Mesodermal cell (in vitro differentiated cells): ENCODE measurements at regions not wholly inside any gene's neighbourhood (a gene's known extent, or its start where the extent isn't known, plus 50 kb on each side); places are given as distances from the start of the nearest gene placed in this dataset.

Experiments used
- H3K27ac ChIP-seq: 2 replicates; pipeline ENCODE4 v1.7.0; 2013; ENCODE audit warnings: mild to moderate bottlenecking, low read depth, low read length, moderate library complexity; ENCODE audit not compliant: severe bottlenecking
- H3K36me3 ChIP-seq: 2 replicates; pipeline ENCODE4 v1.7.1; 2013; ENCODE audit warnings: mild to moderate bottlenecking, low read length, moderate library complexity; ENCODE audit not compliant: control insufficient read depth, insufficient read depth
- H3K4me1 ChIP-seq: one replicate; pipeline ENCODE4 v1.7.1; 2013; ENCODE audit warnings: mild to moderate bottlenecking, low read length; ENCODE audit not compliant: insufficient read depth, control insufficient read depth, poor library complexity, severe bottlenecking
- H3K4me3 ChIP-seq: 2 replicates; pipeline ENCODE4 v1.7.0; 2013; ENCODE audit warnings: low read length, control low read depth, mild to moderate bottlenecking; ENCODE audit not compliant: insufficient read depth, poor library complexity, severe bottlenecking; ENCODE audit errors: extremely low read depth
- H3K9me3 ChIP-seq: 2 replicates; pipeline ENCODE4 v1.7.1; 2013; ENCODE audit warnings: mild to moderate bottlenecking, low read length, moderate library complexity; ENCODE audit not compliant: control insufficient read depth
- WGBS, 2 experiments: methylation state at CpG; one replicate each; pipeline ENCODE4 v1.1.5; 2013; ENCODE audit warnings: missing lambda C conversion rate in 2 of 2; ENCODE audit not compliant: insufficient coverage in 2 of 2; 5-methylcytosine and 5-hydroxymethylcytosine counted together

DNA sequence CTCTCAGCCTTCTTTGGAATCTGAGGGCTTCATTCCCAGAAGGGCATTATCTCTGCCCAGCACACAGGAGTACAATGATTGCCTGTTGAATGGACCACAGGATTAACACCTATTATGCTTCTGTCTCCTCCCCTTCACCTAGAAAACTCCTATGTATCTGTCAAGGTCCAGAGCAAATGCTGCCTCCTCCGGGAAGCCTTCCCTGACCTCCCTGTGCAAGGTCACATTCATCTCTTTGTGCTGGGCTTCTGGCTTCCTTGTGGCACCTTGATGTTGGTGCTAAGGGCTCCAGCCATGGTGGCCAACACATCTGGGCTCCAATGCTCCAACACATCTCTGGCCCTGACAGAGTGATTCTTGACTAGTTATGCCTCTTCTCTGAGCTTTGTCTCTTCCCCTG lies 49.9 kb upstream of the ATP2B2 start:
- Histone ChIP-seq H3K36me3 (no peaks in the 10 kb centered on the region), H3K4me3 (no peak overlapping the region), H3K27ac (no peak overlapping the region), H3K4me1 (no peaks in the 10 kb centered on the region), H3K9me3 (no peaks in the 10 kb centered on the region)
- 85 to 88% methylated on average over 1 of the region's 1 CpG for WGBS, 2 experiments

DNA sequence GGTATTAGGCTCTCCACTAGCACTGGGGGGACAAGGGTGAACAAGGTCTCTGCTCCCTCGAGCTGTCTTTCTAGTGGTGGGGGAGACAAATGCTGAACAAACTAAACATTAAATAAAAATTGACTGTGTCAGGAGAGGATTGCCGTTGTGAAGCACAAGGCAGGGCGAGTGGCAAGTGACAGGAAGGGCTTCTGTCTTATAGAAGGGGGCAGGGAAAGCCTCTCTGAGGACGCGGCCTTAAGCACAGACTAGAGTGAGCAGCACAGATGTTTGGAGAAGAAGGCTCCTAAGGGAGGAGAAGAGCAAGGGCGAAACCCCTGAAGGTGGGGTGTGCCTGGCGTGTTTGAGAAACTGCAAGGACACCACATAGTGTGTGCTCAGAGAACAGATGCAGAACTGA lies 50.9 kb upstream of the ATP2B2 start:
- H3K4me1 ChIP-seq: no peaks in the 10 kb centered on the region
- no peak overlapping the region for H3K4me3 ChIP-seq
- WGBS, 2 experiments: 85 to 93% methylated on average over 5 to 6 of the region's 7 CpGs
- H3K36me3 ChIP-seq: no peaks in the 10 kb centered on the region
- H3K27ac ChIP-seq: no peak overlapping the region
- H3K9me3 ChIP-seq: no peaks in the 10 kb centered on the region

DNA sequence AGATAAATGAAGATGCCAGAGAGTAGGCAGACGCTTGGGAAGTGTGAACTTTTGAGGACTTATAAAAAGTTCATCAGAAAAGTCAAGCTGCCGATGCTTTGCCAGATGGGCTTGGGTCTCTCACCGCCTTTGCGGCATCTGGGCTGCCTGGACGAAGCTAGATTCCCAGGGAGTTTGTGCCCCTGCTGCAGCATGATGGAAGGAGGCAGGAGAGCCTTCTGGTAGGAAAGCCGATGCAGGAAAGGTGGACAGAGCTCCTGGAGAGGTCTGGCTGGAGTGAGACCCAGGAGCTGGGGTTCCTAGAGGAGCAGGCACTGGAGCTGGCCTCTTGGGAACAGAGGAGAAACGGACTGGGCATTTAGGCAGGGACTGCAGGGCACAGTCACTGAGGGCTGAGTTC lies 51.9 kb upstream of the ATP2B2 start:
- H3K36me3 ChIP-seq: no peaks in the 10 kb centered on the region
- WGBS, 2 experiments: 85 to 99% methylated on average over 4 to 6 of the region's 7 CpGs

DNA sequence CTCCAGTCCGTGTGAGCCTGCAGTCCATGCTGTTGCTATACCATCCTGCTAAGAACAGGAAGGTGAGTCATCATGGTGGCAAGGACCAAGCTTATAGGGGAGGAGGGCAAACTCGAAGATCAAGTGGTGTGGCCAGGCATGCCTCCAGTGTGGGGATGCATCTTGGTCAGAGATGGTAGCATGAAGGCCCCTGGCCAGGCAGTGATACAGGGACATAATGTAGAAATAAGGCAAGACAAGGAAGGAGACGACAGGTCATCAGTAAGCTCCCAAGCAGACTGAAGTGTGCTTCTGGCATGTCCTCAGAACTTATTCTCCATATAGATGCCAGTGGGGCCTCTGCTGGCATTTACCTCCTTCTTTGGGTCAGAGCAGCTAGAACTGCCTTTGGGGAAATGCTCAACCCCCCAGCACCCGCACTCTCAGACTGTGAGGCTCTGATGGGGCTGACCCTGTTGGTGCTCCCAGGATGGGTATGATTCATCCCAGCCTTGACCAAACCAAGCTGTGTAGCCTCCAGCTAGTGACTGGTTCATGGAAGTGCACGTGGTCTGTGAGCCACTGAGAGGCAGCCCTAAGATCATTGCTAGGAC lies 52.5 kb upstream of the ATP2B2 start:
- 86 to 91% methylated on average over 5 of the region's 5 CpGs for WGBS, 2 experiments
- Histone ChIP-seq H3K27ac (no peak overlapping the region), H3K36me3 (no peaks in the 10 kb centered on the region), H3K9me3 (no peaks in the 10 kb centered on the region), H3K4me1 (no peaks in the 10 kb centered on the region), H3K4me3 (no peak overlapping the region)

More for the DNA sequence above, 51.9 kb upstream of the ATP2B2 start:
- H3K9me3 ChIP-seq: no peaks in the 10 kb centered on the region
- H3K4me3 ChIP-seq: no peak overlapping the region
- H3K27ac ChIP-seq: no peak overlapping the region
- no peaks in the 10 kb centered on the region for H3K4me1 ChIP-seq

DNA sequence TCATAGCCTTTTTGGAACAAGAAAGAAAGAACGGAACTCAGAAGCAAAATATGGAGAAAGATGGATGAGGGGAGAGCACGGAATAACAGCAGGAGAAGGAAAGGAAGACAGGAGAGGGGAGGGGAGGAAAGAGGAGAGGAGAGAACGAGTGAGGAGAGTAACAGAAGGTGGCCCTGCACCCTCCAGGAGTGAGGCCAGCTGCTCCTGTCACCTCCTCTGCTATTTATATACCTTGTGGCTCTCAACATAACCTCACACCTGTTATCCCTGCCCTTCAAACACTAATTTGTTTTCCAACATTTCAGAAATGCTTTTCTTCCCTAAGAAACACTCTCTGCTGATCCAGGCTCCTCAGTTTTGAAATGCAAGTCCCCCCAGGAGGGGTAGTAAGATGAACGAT lies 53.4 kb upstream of the ATP2B2 start:
- Histone ChIP-seq H3K4me3 (no peak overlapping the region), H3K9me3 (no peaks in the 10 kb centered on the region), H3K27ac (no peak overlapping the region), H3K36me3 (no peaks in the 10 kb centered on the region), H3K4me1 (no peaks in the 10 kb centered on the region)
- 82 to 89% methylated on average over 2 of the region's 4 CpGs for WGBS, 2 experiments

DNA sequence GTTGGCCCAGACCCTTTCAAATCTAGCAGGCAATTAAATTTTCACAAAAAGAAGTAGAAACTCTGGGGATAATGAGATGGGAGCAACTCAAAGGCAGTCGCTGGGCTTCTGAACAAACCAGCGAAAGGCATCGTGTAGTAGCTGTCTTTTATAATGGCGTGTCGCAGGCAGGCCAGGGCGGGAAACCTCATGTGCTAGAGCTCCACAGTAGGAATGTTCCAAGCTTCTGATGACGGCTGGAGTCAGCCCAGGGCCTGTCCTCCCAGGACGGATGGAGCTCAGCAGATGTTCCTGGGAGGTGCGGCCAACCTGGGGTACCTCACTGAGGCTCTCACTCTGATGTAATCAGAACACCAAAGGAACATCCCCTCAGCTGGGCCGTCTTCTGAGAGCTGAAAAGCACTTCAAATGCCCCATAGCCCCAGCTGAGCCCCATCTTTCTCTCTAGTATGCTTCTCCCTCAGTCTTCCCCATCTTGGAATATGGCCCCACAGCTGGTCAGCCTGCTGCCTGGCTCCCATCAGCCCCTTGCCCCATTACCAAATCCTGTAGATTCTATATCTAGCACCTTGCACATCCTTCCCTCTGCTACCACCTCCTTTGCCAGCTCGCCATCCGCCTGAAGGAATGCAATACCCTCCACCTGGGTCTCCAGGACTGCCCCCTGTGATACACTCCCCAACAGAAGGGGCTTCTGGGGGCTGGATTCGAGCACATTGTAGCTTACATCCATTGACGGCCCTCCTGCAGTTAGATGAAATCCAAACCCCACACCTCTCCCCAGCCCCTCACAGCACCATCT lies 54.9 kb upstream of the ATP2B2 start:
- H3K36me3 ChIP-seq: no peaks in the 10 kb centered on the region
- no peak overlapping the region for H3K27ac ChIP-seq
- no peaks in the 10 kb centered on the region for H3K4me1 ChIP-seq
- H3K4me3 ChIP-seq: no peak overlapping the region
- WGBS, 2 experiments: 86 to 94% methylated on average over 12 to 14 of the region's 14 CpGs
- H3K9me3 ChIP-seq: no peaks in the 10 kb centered on the region

DNA sequence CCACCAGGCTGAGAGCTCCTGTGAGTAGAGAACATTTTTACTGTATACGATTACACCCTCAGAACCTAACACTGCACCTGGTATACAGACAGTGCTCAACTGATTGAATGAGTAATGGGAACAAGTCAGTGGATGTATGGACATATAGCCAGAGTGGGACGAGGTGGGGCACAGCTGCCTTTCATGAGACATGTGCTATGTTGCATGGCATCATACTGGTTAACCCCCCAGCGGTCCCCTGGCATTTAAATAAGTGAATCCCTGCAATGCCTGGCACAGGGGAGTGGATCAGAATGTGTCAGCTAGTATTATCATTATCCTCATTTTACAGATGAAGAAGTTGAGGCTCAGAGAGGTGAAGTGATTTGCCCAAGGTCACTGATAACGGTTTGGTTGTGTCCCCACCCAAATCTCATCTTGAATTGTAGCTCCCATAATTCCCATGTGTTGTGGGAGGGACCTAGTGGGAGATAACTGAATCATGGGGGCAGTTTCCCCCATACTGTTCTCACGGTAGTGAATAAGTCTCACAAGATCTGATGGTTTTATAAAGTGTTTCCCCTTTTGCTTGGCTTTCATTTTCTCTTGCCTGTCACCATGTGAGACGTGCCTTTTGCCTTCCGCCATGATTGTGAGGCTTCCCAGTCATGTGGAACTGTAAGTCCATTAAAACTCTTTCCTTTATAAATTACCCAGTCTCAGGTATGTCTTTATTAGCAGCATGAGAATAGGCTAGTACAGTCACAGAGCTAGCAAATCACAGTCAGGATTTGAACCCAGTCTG lies 56.0 kb upstream of the ATP2B2 start:
- Histone ChIP-seq H3K4me1 (no peaks in the 10 kb centered on the region), H3K4me3 (no peak overlapping the region), H3K9me3 (no peaks in the 10 kb centered on the region), H3K36me3 (no peaks in the 10 kb centered on the region), H3K27ac (no peak overlapping the region)
- 83 to 86% methylated on average over 1 to 3 of the region's 7 CpGs for WGBS, 2 experiments

DNA sequence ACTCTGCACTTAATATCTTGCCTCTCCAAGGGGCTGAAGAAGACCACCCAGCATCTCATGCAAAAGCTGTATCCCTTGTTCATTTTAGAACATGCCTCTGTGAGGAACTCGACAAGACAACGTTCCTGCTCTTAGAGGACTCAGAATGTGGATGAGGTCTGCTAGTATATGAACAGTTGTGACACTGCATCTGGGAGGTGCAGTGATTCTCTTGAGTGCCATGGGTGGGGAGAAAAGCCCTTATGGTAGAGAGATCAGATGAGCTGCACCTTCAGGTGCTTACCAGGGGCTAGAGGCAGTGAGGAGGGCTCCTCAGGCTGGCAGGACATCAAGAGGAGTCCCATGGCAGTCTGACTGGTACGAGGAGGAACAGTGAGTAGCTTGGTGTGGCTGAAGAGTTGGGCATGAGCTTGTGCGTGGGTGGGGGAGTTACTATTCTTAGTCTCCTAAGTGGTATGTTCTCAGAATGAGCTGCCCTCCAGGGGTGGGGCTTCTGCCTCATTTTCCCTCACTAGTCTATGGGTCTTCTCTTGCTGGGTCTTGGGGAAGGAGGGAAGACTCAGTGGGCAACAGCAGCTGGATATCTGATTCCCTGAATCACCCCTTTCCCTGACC lies 56.7 kb upstream of the ATP2B2 start:
- no peaks in the 10 kb centered on the region for H3K4me1 ChIP-seq
- H3K27ac ChIP-seq: no peak overlapping the region
- H3K36me3 ChIP-seq: no peaks in the 10 kb centered on the region
- H3K4me3 ChIP-seq: no peak overlapping the region
- no peaks in the 10 kb centered on the region for H3K9me3 ChIP-seq
- 90 to 97% methylated on average over 4 of the region's 4 CpGs for WGBS, 2 experiments

DNA sequence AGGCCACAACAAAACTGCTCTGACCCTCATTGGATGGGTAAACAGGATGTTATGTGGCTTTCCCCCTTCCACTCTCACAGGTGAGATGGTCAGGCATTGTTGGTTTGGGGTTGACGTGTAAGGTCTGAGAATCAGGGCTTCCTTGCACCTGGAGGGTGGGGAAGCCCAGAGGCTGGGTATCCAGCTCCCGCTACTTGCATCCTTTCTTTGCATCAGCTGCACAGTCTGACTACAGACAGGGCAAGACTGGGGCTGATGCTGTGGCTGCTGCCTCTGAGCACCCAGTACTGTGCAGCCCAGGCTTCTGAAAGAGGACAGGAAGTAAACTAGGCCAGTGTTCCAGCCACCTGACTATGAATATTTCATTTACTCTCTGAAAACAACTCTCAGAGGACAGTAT lies 58.0 kb upstream of the ATP2B2 start:
- Histone ChIP-seq H3K9me3 (no peaks in the 10 kb centered on the region), H3K4me3 (no peak overlapping the region), H3K4me1 (no peaks in the 10 kb centered on the region), H3K27ac (no peak overlapping the region), H3K36me3 (no peaks in the 10 kb centered on the region)
- WGBS, 2 experiments: 100% methylated on average over 1 of the region's 2 CpGs; no CpG with 5 or more reads in 1 of the 2 experiments

DNA sequence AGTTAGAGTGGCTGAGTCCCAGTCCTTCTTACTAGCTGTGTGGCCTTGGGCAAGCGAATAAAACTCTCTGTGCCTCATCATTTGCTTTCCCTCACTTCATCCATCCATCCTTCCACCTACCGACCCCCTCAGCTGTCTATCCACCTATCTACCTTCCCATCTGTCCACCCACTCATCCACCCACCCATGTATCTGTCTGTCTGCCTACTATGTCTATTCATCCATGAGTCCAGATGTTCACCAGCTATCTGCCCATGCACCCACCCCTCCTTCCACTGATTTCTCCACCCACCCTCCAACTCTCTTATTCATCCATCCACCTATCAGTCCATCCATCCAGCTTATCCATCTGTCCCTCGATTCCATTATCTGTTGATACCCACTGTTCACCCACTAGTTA lies 60.4 kb upstream of the ATP2B2 start:
- Histone ChIP-seq H3K4me1 (no peaks in the 10 kb centered on the region), H3K36me3 (no peaks in the 10 kb centered on the region), H3K27ac (no peak overlapping the region), H3K9me3 (no peaks in the 10 kb centered on the region), H3K4me3 (no peak overlapping the region)
- WGBS, 2 experiments: 61 to 77% methylated on average over 2 to 3 of the region's 3 CpGs
